CD4-positive, alpha-beta T cell treated with Interferon alpha-2 for 1 hour (primary cell): ENCODE measurements at regions not wholly inside any gene's neighbourhood (a gene's known extent, or its start where the extent isn't known, plus 50 kb on each side); places are given as distances from the start of the nearest gene placed in this dataset.
"Not testable (repeated sequence)": the region's sequence is repeated elsewhere in the genome, so short reads cannot be mapped to it uniquely, and the experiment has no call there.

Experiments
- DNase-seq, 2 donors: peaks; one replicate each; pipeline ENCODE4 v3.0.0-alpha.2; 2020 to 2022

GRCh38 chr6:978937-979685 is 286.2 kb upstream of the EXOC2 start:
- no peak for DNase-seq

GRCh38 chr6:977226-977625 is 284.3 kb upstream of the EXOC2 start:
- DNase-seq, result not testable (repeated sequence)

- no peak for DNase-seq
Observed at GRCh38 chr6:971981-972640, 279.2 kb upstream of the EXOC2 start.

DNA sequence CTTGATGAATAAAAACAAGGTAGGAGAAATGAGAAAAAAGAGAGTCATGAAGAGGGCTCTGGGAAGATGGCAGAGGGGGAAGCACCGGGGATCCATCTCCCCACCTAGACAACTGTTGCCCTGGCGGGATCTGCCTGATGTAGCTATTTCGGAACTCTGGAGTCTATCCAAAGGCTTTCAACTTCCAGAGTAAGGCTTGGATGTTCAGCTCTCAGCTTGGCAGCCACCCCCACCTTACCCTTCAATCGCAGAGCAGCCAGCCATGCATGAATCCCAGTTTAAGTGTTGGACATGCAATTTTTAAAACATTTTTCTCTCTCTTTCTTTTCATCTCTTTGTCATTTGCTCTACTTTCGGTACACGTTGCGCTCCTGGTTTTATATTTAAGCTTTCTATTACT is 275.9 kb upstream of the EXOC2 start:
- no peak for DNase-seq

GRCh38 chr6:967701-968100 is 274.8 kb upstream of the EXOC2 start:
- no peak for DNase-seq

GRCh38 chr6:965343-965742 is 272.4 kb upstream of the EXOC2 start:
- no peak for DNase-seq

DNA sequence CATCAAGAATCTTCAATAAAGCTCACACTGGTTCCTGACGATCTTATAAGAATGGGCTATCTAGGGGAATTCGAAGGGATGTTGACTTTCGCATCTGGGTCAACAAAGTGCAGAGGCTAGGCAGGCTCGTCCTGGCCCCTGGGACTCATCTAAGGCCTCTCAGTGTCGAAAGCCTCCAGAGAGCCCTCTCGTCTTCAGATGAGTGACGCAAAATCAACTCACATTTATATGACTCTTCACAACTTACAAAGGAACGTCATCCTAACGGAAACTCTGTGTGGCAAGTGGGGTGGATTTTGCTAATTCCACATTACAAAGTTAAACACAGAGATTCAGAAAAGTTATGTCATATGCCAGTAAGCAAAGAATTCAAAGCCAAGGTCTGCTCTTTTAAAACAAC is 270.5 kb upstream of the EXOC2 start:
- DNase-seq, result no peak

- no peak for DNase-seq
Observed at GRCh38 chr6:961407-961960, 268.5 kb upstream of the EXOC2 start.

- DNase-seq, result no peak
Observed at GRCh38 chr6:960356-960755, 267.4 kb upstream of the EXOC2 start.

- DNase-seq, result no peak
Observed at GRCh38 chr6:958488-958887, 265.5 kb upstream of the EXOC2 start.

DNA sequence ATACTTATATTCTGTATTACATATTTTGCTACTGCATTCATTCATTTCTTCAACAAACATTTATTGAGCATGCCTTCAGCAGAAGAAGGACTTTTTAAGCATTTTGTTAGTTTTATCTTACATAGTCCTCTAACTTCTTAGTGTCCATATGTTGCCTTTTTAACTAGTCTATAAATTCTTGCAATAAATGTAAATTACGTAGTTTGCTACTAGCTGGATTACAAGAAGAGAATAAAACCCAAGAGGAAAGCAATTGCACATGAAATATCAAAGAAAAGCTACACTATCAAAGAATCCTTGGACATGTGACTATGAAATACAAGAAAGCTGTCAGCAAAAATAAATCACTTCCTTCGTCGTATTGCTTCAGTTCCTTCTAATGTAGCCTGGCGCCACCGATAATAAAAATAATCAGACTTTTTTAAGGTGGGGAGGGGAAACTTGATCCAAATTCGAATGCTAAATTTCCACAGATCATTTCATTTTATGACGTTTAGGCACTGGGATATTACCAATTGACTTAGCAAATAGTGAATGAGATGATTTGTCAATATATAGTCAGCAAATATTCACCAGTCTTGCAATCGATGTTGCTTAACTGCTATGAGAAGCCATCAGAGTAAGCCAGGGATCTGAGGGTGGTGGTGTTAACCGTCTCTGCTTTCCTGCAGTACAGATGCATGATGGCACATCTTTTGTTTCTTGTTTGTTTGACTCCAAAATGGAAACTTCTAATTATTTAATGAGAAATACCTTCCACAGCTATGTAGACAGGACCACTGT is 258.7 kb upstream of the EXOC2 start:
- DNase-seq, result no peak

DNA sequence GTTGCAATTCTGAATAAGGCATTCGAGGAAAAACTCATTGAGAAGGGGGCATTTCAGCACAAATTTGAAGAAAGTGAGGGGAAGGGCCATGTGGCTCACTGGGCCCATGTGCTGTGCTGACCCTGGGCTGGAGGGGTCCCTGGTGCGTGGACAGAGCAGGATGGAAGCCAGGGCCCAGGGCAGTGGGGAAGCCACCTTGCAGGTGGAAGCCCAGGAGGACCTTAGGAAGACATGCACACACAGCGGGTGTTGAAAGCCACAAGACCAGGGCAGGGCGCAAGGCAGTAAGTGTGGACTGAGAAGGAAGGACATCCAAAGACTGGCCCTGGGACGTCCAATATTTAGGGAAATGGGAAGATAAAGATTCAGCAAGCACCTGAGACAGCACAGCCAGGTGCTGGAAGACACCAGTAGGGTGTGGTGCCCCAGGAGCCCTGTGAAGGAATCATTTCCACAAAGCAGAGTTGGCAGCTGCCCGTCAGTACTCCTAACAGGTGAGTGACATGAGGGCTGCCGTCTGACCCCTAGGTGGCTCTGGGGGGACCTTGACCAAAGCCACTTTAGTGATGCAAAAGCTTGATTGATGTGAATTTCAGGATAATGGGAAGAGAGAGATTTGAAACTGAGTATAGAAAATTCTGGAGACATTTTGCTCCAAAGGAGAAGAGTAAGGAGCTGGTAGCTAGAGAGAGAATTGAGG is 254.4 kb upstream of the EXOC2 start:
- DNase-seq, result no peak

DNA sequence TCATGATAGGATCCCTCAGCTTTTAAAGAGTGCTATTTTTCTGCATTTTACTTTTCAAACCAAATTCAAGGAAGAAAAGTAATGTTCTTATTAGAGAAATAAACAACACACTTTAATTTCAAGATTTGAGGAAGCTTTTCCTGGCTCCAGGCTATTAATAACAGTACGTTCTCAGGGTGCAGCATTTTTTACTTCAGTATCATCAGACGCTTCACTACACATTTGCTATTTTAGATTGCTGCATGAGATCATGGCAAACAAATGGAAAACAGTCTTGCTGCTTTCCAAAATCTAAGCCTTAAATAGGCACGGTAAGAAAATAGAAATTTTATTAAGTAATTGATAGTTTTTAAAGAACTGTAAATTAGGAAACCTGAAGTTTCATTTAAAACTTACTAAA is 253.6 kb upstream of the EXOC2 start:
- no peak for DNase-seq

- no peak for DNase-seq
Observed at GRCh38 chr6:939526-940252, 246.8 kb upstream of the EXOC2 start.

- no peak for DNase-seq
Observed at GRCh38 chr6:938916-939315, 246.0 kb upstream of the EXOC2 start.

DNA sequence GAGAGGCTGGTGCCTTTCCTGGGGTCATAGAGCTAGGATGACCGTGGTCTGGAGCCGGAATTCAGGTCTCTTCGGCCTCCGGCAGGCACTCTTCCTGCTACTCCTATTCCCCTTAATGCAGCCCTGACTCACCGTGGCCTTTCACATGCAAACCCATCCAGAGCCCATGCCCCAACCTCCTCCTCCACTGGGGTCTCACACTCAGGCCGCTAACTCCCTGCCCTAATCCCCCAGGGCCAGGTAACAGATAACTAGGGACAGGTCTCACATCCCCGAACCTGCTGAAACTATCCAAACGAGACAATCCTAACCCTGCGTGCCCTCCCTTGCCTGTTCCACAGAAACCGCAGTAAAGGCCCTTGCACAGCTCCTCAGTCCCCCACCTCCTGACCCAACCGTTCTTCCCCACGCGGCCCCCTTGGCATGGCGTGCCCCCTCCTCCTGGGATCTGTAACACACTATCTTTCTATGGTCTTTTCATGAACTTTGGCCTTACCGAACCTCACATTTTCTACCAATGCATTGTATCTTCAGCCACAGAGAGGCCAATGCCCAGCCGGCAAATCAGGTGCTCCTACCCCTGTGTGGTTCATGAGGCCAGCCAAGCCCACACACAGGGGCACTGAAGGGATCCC is 245.4 kb upstream of the EXOC2 start:
- DNase-seq, result no peak

GRCh38 chr6:935582-935981 is 242.6 kb upstream of the EXOC2 start:
- no peak for DNase-seq

- no peak for DNase-seq
Observed at GRCh38 chr6:934686-935085, 241.7 kb upstream of the EXOC2 start.

- not testable (repeated sequence) for DNase-seq
Observed at GRCh38 chr6:931919-932318, 239.0 kb upstream of the EXOC2 start.

DNA sequence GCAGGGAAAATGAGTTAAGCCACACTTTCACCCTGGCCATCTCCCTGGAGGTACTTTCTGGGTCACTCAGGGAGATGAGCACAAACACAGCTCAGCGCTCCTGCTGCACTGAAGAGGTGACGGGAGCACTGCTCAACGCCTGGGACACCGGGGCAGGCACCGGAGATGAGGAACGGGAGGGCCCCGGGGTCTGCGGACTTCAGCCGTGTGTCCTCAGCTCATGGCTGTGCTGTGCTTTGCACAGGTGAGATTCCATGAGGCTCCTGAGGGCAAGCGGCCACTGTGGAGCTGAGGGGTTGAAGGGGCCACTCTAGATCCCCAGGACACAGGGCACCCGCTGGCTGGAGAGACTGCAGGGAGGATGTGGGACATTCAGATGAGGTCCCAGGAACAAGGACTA is 234.2 kb upstream of the EXOC2 start:
- DNase-seq, result no peak

GRCh38 chr6:925656-926213 is 232.8 kb upstream of the EXOC2 start:
- DNase-seq, result no peak
